ENCODE measurements at regions not wholly inside any gene's neighbourhood (a gene's known extent, or its start where the extent isn't known, plus 50 kb on each side); places are given as distances from the start of the nearest gene placed in this dataset.

GRCh38 chr13:40197936-40198595 lies 468.4 kb downstream of the FOXO1 start:
- Histone ChIP-seq H2BK120ac (ENCODE audit: low read depth, low read length) (no peak overlapping the region), H3K18ac (ENCODE audit: low read depth in 1 of 2, low read length in 2 of 2) (no peak overlapping the region), H3K36me3 (ENCODE audit: control insufficient read depth in 1 of 2, insufficient read depth in 2 of 2, low read depth in 1 of 2, low read length in 2 of 2) (no peaks in the 10 kb centered on the region), H3K9ac (ENCODE audit: low read length) (no peak overlapping the region), H3K14ac (ENCODE audit: low read length in 2 of 2) (no peak overlapping the region), H3K23ac (ENCODE audit: low read length in 2 of 2) (no peak overlapping the region), H3K27me3 (ENCODE audit: control insufficient read depth in 1 of 2, insufficient read depth in 1 of 2, low read length in 2 of 2) (no peaks in the 10 kb centered on the region), H3K4ac (ENCODE audit: low read depth in 1 of 2, low read length in 2 of 2) (no peak overlapping the region), H2BK5ac (ENCODE audit: low read depth, low read length, poor library complexity, severe bottlenecking) (no peak overlapping the region), H3K79me1 (replicated peaks; ENCODE audit: low read length, poor library complexity, severe bottlenecking) (no peaks in the 10 kb centered on the region), H3K9me3 (ENCODE audit: control insufficient read depth, low read length) (no peaks in the 10 kb centered on the region), H2BK12ac (ENCODE audit: low read length in 2 of 2) (no peak overlapping the region), H2BK15ac (ENCODE audit: low read depth, poor library complexity, severe bottlenecking) (no peak overlapping the region), H2AK5ac (ENCODE audit: low read length, severe bottlenecking) (no peak overlapping the region), H4K8ac (ENCODE audit: low read length) (no peak overlapping the region), H3K4me3 (ENCODE audit: insufficient read depth in 1 of 2, low read depth in 1 of 2, low read length in 2 of 2) (no peak overlapping the region), H3K4me2 (ENCODE audit: low read length, poor library complexity, severe bottlenecking) (no peak overlapping the region), H4K91ac (ENCODE audit: low read length) (no peak overlapping the region), H3K27ac (ENCODE audit: low read length, poor library complexity, severe bottlenecking) (no peak overlapping the region), H2AFZ (ENCODE audit: low read depth, low read length) (no peak overlapping the region), H3K4me1 (ENCODE audit: control insufficient read depth, insufficient read depth, low read depth, low read length) (no peaks in the 10 kb centered on the region)
- DNase-seq: no peak
- WGBS: 91% methylated on average over 3 of the region's 4 CpGs

GRCh38 chr13:40200273-40200978 lies 466.0 kb downstream of the FOXO1 start:
- no peak overlapping the region for H2AK5ac ChIP-seq (ENCODE audit: low read length, severe bottlenecking)
- H3K14ac ChIP-seq (ENCODE audit: low read length in 2 of 2): no peak overlapping the region
- H3K4ac ChIP-seq (ENCODE audit: low read depth in 1 of 2, low read length in 2 of 2): no peak overlapping the region
- no peak overlapping the region for H2AFZ ChIP-seq (ENCODE audit: low read depth, low read length)
- H3K79me1 ChIP-seq (replicated peaks; ENCODE audit: low read length, poor library complexity, severe bottlenecking): no peaks in the 10 kb centered on the region
- no peak overlapping the region for H3K9ac ChIP-seq (ENCODE audit: low read length)
- no peak overlapping the region for H3K27ac ChIP-seq (ENCODE audit: low read length, poor library complexity, severe bottlenecking)
- H3K27me3 ChIP-seq (ENCODE audit: control insufficient read depth in 1 of 2, insufficient read depth in 1 of 2, low read length in 2 of 2): no peaks in the 10 kb centered on the region
- no peak overlapping the region for H2BK5ac ChIP-seq (ENCODE audit: low read depth, low read length, poor library complexity, severe bottlenecking)
- H2BK12ac ChIP-seq (ENCODE audit: low read length in 2 of 2): no peak overlapping the region
- no peak overlapping the region for H2BK120ac ChIP-seq (ENCODE audit: low read depth, low read length)
- H3K4me1 ChIP-seq (ENCODE audit: control insufficient read depth, insufficient read depth, low read depth, low read length): no peaks in the 10 kb centered on the region
- no peak overlapping the region for H2BK15ac ChIP-seq (ENCODE audit: low read depth, poor library complexity, severe bottlenecking)
- 91% methylated on average over 2 of the region's 2 CpGs for WGBS
- H3K18ac ChIP-seq (ENCODE audit: low read depth in 1 of 2, low read length in 2 of 2): no peak overlapping the region
- H3K23ac ChIP-seq (ENCODE audit: low read length in 2 of 2): no peak overlapping the region
- no peaks in the 10 kb centered on the region for H3K36me3 ChIP-seq (ENCODE audit: control insufficient read depth in 1 of 2, insufficient read depth in 2 of 2, low read depth in 1 of 2, low read length in 2 of 2)
- no peak overlapping the region for H3K4me2 ChIP-seq (ENCODE audit: low read length, poor library complexity, severe bottlenecking)
- H3K4me3 ChIP-seq (ENCODE audit: insufficient read depth in 1 of 2, low read depth in 1 of 2, low read length in 2 of 2): no peak overlapping the region
- no peak overlapping the region for H4K8ac ChIP-seq (ENCODE audit: low read length)
- H3K9me3 ChIP-seq (ENCODE audit: control insufficient read depth, low read length): peaks cover 7% of the 10 kb centered on the region
- H4K91ac ChIP-seq (ENCODE audit: low read length): no peak overlapping the region
- DNase-seq: no peak

GRCh38 chr13:40204246-40204645 lies 462.2 kb downstream of the FOXO1 start:
- no peak overlapping the region for H2AFZ ChIP-seq (ENCODE audit: low read depth, low read length)
- no peak overlapping the region for H2BK5ac ChIP-seq (ENCODE audit: low read depth, low read length, poor library complexity, severe bottlenecking)
- H3K4me2 ChIP-seq (ENCODE audit: low read length, poor library complexity, severe bottlenecking): no peak overlapping the region
- peaks cover 11% of the 10 kb centered on the region for H3K4me1 ChIP-seq (ENCODE audit: control insufficient read depth, insufficient read depth, low read depth, low read length)
- no peak overlapping the region for H2BK12ac ChIP-seq (ENCODE audit: low read length in 2 of 2)
- no peak overlapping the region for H2AK5ac ChIP-seq (ENCODE audit: low read length, severe bottlenecking)
- H3K9ac ChIP-seq (ENCODE audit: low read length): no peak overlapping the region
- H3K18ac ChIP-seq (ENCODE audit: low read depth in 1 of 2, low read length in 2 of 2): no peak overlapping the region
- peaks cover 7% of the 10 kb centered on the region for H3K9me3 ChIP-seq (ENCODE audit: control insufficient read depth, low read length)
- H3K27me3 ChIP-seq (ENCODE audit: control insufficient read depth in 1 of 2, insufficient read depth in 1 of 2, low read length in 2 of 2): no peaks in the 10 kb centered on the region
- no peak overlapping the region for H3K14ac ChIP-seq (ENCODE audit: low read length in 2 of 2)
- no peak overlapping the region for H4K91ac ChIP-seq (ENCODE audit: low read length)
- no peak overlapping the region for H4K8ac ChIP-seq (ENCODE audit: low read length)
- no peak overlapping the region for H3K23ac ChIP-seq (ENCODE audit: low read length in 2 of 2)
- no peak overlapping the region for H2BK15ac ChIP-seq (ENCODE audit: low read depth, poor library complexity, severe bottlenecking)
- H3K79me1 ChIP-seq (replicated peaks; ENCODE audit: low read length, poor library complexity, severe bottlenecking): no peaks in the 10 kb centered on the region
- no peak overlapping the region for H3K27ac ChIP-seq (ENCODE audit: low read length, poor library complexity, severe bottlenecking)
- 33% methylated on average over 1 of the region's 1 CpG for WGBS
- no peak overlapping the region for H2BK120ac ChIP-seq (ENCODE audit: low read depth, low read length)
- no peak for DNase-seq
- no peak overlapping the region for H3K4me3 ChIP-seq (ENCODE audit: insufficient read depth in 1 of 2, low read depth in 1 of 2, low read length in 2 of 2)
- H3K4ac ChIP-seq (ENCODE audit: low read depth in 1 of 2, low read length in 2 of 2): no peak overlapping the region
- no peaks in the 10 kb centered on the region for H3K36me3 ChIP-seq (ENCODE audit: control insufficient read depth in 1 of 2, insufficient read depth in 2 of 2, low read depth in 1 of 2, low read length in 2 of 2)

GRCh38 chr13:40205771-40206240 lies 460.6 kb downstream of the FOXO1 start:
- WGBS: 85% methylated on average over 4 of the region's 4 CpGs
- Histone ChIP-seq H3K4me1 (ENCODE audit: control insufficient read depth, insufficient read depth, low read depth, low read length) (peaks cover 11% of the 10 kb centered on the region), H3K27ac (ENCODE audit: low read length, poor library complexity, severe bottlenecking) (peak overlapping the region; percentile 86), H3K14ac (ENCODE audit: low read length in 2 of 2) (no peak overlapping the region), H2BK15ac (ENCODE audit: low read depth, poor library complexity, severe bottlenecking) (no peak overlapping the region), H2BK120ac (ENCODE audit: low read depth, low read length) (no peak overlapping the region), H3K23ac (ENCODE audit: low read length in 2 of 2) (no peak overlapping the region), H3K27me3 (ENCODE audit: control insufficient read depth in 1 of 2, insufficient read depth in 1 of 2, low read length in 2 of 2) (no peaks in the 10 kb centered on the region), H3K4me3 (ENCODE audit: insufficient read depth in 1 of 2, low read depth in 1 of 2, low read length in 2 of 2) (no peak overlapping the region), H2AFZ (ENCODE audit: low read depth, low read length) (no peak overlapping the region), H2BK5ac (ENCODE audit: low read depth, low read length, poor library complexity, severe bottlenecking) (peak overlapping the region; percentile 74), H3K79me1 (replicated peaks; ENCODE audit: low read length, poor library complexity, severe bottlenecking) (no peaks in the 10 kb centered on the region), H3K9me3 (ENCODE audit: control insufficient read depth, low read length) (peaks cover 7% of the 10 kb centered on the region), H4K91ac (ENCODE audit: low read length) (no peak overlapping the region), H3K4me2 (ENCODE audit: low read length, poor library complexity, severe bottlenecking) (no peak overlapping the region), H2BK12ac (ENCODE audit: low read length in 2 of 2) (no peak overlapping the region), H2AK5ac (ENCODE audit: low read length, severe bottlenecking) (peak overlapping the region; percentile 77), H3K18ac (ENCODE audit: low read depth in 1 of 2, low read length in 2 of 2) (no peak overlapping the region), H3K9ac (ENCODE audit: low read length) (no peak overlapping the region), H3K4ac (ENCODE audit: low read depth in 1 of 2, low read length in 2 of 2) (no peak overlapping the region), H4K8ac (ENCODE audit: low read length) (no peak overlapping the region), H3K36me3 (ENCODE audit: control insufficient read depth in 1 of 2, insufficient read depth in 2 of 2, low read depth in 1 of 2, low read length in 2 of 2) (no peaks in the 10 kb centered on the region)
- no peak for DNase-seq
